ENCODE measurements at regions not wholly inside any gene's neighbourhood (a gene's known extent, or its start where the extent isn't known, plus 50 kb on each side); places are given as distances from the start of the nearest gene placed in this dataset.

DNA sequence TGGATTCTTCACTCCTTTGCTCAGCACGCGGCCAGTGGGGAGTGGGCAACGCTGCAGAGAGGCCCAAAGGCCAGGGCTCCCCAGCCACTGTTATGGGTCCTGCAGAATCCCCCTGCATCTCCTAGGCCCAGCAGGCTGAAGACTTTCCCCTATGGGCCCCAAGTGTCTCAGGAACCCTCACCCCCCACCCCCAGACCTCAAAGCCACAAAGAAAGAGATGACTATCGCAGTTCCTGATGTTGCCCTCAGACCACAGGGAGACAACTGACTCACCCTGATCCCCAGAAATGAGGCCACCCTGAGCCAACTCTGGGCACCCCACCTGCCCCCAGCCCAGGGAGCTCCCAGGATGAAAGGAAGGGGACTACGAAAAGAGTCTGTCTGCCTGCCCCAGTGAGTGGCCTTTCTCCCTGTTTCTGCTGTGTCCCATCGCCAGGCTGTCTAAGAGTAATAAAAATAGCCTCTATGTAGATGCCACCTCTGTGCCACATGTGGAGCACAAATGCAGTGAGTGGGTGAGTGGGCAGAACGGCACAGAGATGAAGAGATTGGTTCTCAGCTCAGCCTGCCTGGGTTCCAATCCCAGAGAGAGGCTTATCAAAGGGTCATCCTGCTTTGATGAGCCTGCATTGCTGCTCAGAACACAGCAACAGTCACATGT is 283.0 kb downstream of the UACA start (continued):
- peak in 1 of 2 experiments; percentile 48; a peak in 1 of 4 replicates for TF ChIP-seq SRF (IDR thresholded peaks at IDR 0.05; ENCODE audit: low read depth in 2 of 2, low read length in 2 of 2)
- TF ChIP-seq GATAD2B (conservative IDR thresholded peaks at IDR 0.05; ENCODE audit: low read depth) = 0 out of 2 replicates have a peak, but pooled peaks have one; percentile 44
- TF ChIP-seq SMAD5 (IDR thresholded peaks at IDR 0.05; ENCODE audit: low read depth) = no peak
- TF ChIP-seq FOS (IDR thresholded peaks at IDR 0.05; ENCODE audit: borderline replicate concordance, extremely low read depth, insufficient read length) = no peak
- TF ChIP-seq, protein P1, sequence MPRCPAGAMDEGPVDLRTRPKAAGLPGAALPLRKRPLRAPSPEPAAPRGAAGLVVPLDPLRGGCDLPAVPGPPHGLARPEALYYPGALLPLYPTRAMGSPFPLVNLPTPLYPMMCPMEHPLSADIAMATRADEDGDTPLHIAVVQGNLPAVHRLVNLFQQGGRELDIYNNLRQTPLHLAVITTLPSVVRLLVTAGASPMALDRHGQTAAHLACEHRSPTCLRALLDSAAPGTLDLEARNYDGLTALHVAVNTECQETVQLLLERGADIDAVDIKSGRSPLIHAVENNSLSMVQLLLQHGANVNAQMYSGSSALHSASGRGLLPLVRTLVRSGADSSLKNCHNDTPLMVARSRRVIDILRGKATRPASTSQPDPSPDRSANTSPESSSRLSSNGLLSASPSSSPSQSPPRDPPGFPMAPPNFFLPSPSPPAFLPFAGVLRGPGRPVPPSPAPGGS (IDR thresholded peaks at IDR 0.05; ENCODE audit: borderline replicate concordance, insufficient read depth, low read depth, low read length, poor library complexity, severe bottlenecking) = peak; percentile 71
- TF ChIP-seq EED (IDR thresholded peaks at IDR 0.05; ENCODE audit: low read depth) = peak; percentile 99
- peak; percentile 55; the same call in 1 of the 2 replicates for TF ChIP-seq NR2F1 (conservative IDR thresholded peaks at IDR 0.05)
- TF ChIP-seq DPF2 (IDR thresholded peaks at IDR 0.05) = peak; percentile 72
- TF ChIP-seq IKZF2 (IDR thresholded peaks at IDR 0.05) = peak; percentile 84
- TF ChIP-seq CREM (IDR thresholded peaks at IDR 0.05; ENCODE audit: low read depth) = peak; percentile 85; the same call in 1 of the 2 replicates
- TF ChIP-seq, protein P2, sequence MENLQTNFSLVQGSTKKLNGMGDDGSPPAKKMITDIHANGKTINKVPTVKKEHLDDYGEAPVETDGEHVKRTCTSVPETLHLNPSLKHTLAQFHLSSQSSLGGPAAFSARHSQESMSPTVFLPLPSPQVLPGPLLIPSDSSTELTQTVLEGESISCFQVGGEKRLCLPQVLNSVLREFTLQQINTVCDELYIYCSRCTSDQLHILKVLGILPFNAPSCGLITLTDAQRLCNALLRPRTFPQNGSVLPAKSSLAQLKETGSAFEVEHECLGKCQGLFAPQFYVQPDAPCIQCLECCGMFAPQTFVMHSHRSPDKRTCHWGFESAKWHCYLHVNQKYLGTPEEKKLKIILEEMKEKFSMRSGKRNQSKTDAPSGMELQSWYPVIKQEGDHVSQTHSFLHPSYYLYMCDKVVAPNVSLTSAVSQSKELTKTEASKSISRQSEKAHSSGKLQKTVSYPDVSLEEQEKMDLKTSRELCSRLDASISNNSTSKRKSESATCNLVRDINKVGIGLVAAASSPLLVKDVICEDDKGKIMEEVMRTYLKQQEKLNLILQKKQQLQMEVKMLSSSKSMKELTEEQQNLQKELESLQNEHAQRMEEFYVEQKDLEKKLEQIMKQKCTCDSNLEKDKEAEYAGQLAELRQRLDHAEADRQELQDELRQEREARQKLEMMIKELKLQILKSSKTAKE (IDR thresholded peaks at IDR 0.05; ENCODE audit: low read depth, poor library complexity, severe bottlenecking) = peak; percentile 68
- TF ChIP-seq NFIC (IDR thresholded peaks at IDR 0.05; ENCODE audit: low read depth, low read length) = peak; percentile 91
- TF ChIP-seq CREB1 (IDR thresholded peaks at IDR 0.05; ENCODE audit: low read depth) = peak; percentile 41
- peak in 1 of 2 experiments; percentile 61; a peak in 1 of 3 replicates for TF ChIP-seq EGR1 (IDR thresholded peaks at IDR 0.05; ENCODE audit: borderline replicate concordance in 1 of 2, low read depth in 2 of 2, low read length in 2 of 2)
- peak; percentile 82; the same call in 1 of the 2 replicates for TF ChIP-seq MTA3 (IDR thresholded peaks at IDR 0.05; ENCODE audit: borderline replicate concordance, low read length)
- peak; percentile 85; the same call in 1 of the 2 replicates for TF ChIP-seq PAX5 (IDR thresholded peaks at IDR 0.05; ENCODE audit: borderline replicate concordance, low read depth, low read length)
- peak; percentile 56 for TF ChIP-seq MEF2B (IDR thresholded peaks at IDR 0.05; ENCODE audit: partially characterized antibody, poor library complexity, severe bottlenecking)
- peak; percentile 99 for TF ChIP-seq RUNX3 (IDR thresholded peaks at IDR 0.05; ENCODE audit: low read length)
- peak; percentile 77; the same call in 1 of the 2 replicates for TF ChIP-seq TCF12 (IDR thresholded peaks at IDR 0.05; ENCODE audit: low read depth, low read length)
- TF ChIP-seq MLLT1 (IDR thresholded peaks at IDR 0.05) = 0 out of 2 replicates have a peak, but pooled peaks have one; percentile 50
- peak; percentile 91 for TF ChIP-seq BCL11A (IDR thresholded peaks at IDR 0.05; ENCODE audit: low read depth, low read length)
- peak; percentile 69; the same call in 1 of the 2 replicates for TF ChIP-seq TBL1XR1 (IDR thresholded peaks at IDR 0.05; ENCODE audit: low read depth, low read length)
- TF ChIP-seq ZNF207 (IDR thresholded peaks at IDR 0.05; ENCODE audit: borderline replicate concordance) = no peak
